SK-N-SH treated with all-trans-retinoic acid at 6 μM for 48 hours (cell line): ENCODE measurements at regions not wholly inside any gene's neighbourhood (a gene's known extent, or its start where the extent isn't known, plus 50 kb on each side); places are given as distances from the start of the nearest gene placed in this dataset.
A peak's percentile ranks its signal among the peaks of the same experiment; 100 is the strongest.

Experiments
- ATAC-seq: fragments of 200-7000 bp; cut with Tn5 transposase; 3 replicates; pipeline ENCODE4 v1.9.1; 2020; ENCODE audit warnings: mild to moderate bottlenecking, moderate library complexity
- ARNTL ChIP-seq: fragments of 450-650 bp; formaldehyde crosslinking; IDR thresholded peaks from 2 replicates; pipeline ENCODE4 v1.5.0; 2020; ENCODE audit warnings: low read depth, mild to moderate bottlenecking, moderate library complexity, borderline replicate concordance
- BACH2 ChIP-seq: fragments of 250-450 bp; sonication (Bioruptor Pico); IDR thresholded peaks from 2 replicates; pipeline ENCODE4 v1.9.0; 2021; ENCODE audit warnings: mild to moderate bottlenecking, borderline replicate concordance
- ESRRG ChIP-seq: fragments of 250-450 bp; sonication (Bioruptor Pico); IDR thresholded peaks from 2 replicates; pipeline ENCODE4 v1.6.1; 2021; ENCODE audit warnings: mild to moderate bottlenecking
- GLIS3 ChIP-seq: fragments of 250-450 bp; sonication (Bioruptor Pico); IDR thresholded peaks from 2 replicates; pipeline ENCODE4 v1.5.0; 2020; ENCODE audit warnings: mild to moderate bottlenecking, moderate library complexity
- ISL1 ChIP-seq: fragments of 250-450 bp; sonication (Bioruptor Pico); IDR thresholded peaks from 2 replicates; pipeline ENCODE4 v2.1.2; 2022; ENCODE audit warnings: mild to moderate bottlenecking, moderate library complexity
- PPARA ChIP-seq: fragments of 250-450 bp; sonication (Bioruptor Pico); IDR thresholded peaks from 2 replicates; pipeline ENCODE4 v1.5.0; 2020; ENCODE audit warnings: mild to moderate bottlenecking, borderline replicate concordance
- RARB ChIP-seq: fragments of 250-450 bp; sonication (Bioruptor Pico); IDR thresholded peaks from 2 replicates; pipeline ENCODE4 v1.8.0; 2021; ENCODE audit warnings: mild to moderate bottlenecking, moderate library complexity
- SNAI2 ChIP-seq: fragments of 250-450 bp; sonication (Bioruptor Pico); IDR thresholded peaks from 2 replicates; pipeline ENCODE4 v1.5.0; 2020; ENCODE audit warnings: mild to moderate bottlenecking, moderate library complexity
- TCF4 ChIP-seq: fragments of 250-450 bp; sonication (Bioruptor Pico); IDR thresholded peaks from 2 replicates; pipeline ENCODE4 v1.8.0; 2021; ENCODE audit warnings: mild to moderate bottlenecking, moderate library complexity, borderline replicate concordance
- ZC3H10 ChIP-seq: fragments of 250-450 bp; sonication (Bioruptor Pico); IDR thresholded peaks from 2 replicates; pipeline ENCODE4 v1.5.1; 2021; ENCODE audit warnings: mild to moderate bottlenecking, moderate library complexity
- ZFP3 ChIP-seq: fragments of 250-450 bp; sonication (Bioruptor Pico); IDR thresholded peaks from 2 replicates; pipeline ENCODE4 v1.5.0; 2020; ENCODE audit warnings: mild to moderate bottlenecking, moderate library complexity
- ZFP30 ChIP-seq: fragments of 450-650 bp; formaldehyde crosslinking; IDR thresholded peaks from 2 replicates; pipeline ENCODE4 v1.5.0; 2022; ENCODE audit warnings: mild to moderate bottlenecking, moderate library complexity
- ZNF565 ChIP-seq: fragments of 450-650 bp; formaldehyde crosslinking; conservative IDR thresholded peaks from 2 replicates; pipeline ENCODE4 v1.5.0; 2020; ENCODE audit warnings: low read depth, mild to moderate bottlenecking, moderate library complexity
- ZNF8 ChIP-seq: fragments of 450-650 bp; formaldehyde crosslinking; IDR thresholded peaks from 2 replicates; pipeline ENCODE4 v1.5.0; 2020; ENCODE audit warnings: mild to moderate bottlenecking, moderate library complexity
- TF ChIP-seq, protein P1 (sequence below): fragments of 250-450 bp; sonication (Bioruptor Pico); IDR thresholded peaks from 2 replicates; pipeline ENCODE4 v1.8.0; 2020; ENCODE audit warnings: mild to moderate bottlenecking, moderate library complexity, borderline replicate concordance
- TF ChIP-seq, protein P2 (sequence below): fragments of 250-450 bp; sonication (Bioruptor Pico); IDR thresholded peaks from 2 replicates; pipeline ENCODE4 v1.5.1; 2021; ENCODE audit warnings: mild to moderate bottlenecking, moderate library complexity
- TF ChIP-seq, protein P3 (sequence below): fragments of 250-450 bp; sonication (Bioruptor Pico); IDR thresholded peaks from 2 replicates; pipeline ENCODE4 v1.5.0; 2020; ENCODE audit warnings: mild to moderate bottlenecking, moderate library complexity
- TF ChIP-seq, protein P4 (sequence below): fragments of 250-450 bp; sonication (Bioruptor Pico); IDR thresholded peaks from 2 replicates; pipeline ENCODE4 v1.5.1; 2020; ENCODE audit warnings: low read depth, mild to moderate bottlenecking, moderate library complexity
- TF ChIP-seq, protein P5 (sequence below): fragments of 250-450 bp; sonication (Bioruptor Pico); IDR thresholded peaks from 2 replicates; pipeline ENCODE4 v1.8.0; 2021; ENCODE audit warnings: low read depth, mild to moderate bottlenecking, moderate library complexity, borderline replicate concordance

DNA sequence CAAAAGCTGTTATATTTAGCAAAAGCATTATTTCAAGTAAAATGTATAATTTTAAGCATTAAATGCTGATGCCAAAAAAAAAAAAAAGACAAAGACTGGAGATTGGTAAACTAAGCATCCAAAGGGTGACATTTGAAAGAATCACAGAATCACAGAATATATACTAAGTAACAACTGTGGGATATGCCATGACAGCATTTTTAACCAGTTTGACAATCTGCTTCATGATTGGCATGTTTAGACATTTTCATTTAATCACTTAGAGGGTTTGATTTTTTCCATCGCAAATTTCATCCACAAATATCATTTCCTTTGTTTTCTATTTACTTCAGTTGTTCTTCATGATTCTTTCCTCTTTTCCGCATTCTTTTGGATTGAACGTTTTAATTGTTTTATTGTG lies 66.9 kb upstream of the TMEM18 start:
- ATAC-seq: no peak
- TF ChIP-seq ZC3H10 (CRISPR knock-in tag) (no peak), TCF4 (CRISPR knock-in tag) (no peak), ARNTL (CRISPR knock-in tag) (no peak), ESRRG (no peak), RARB (CRISPR knock-in tag) (no peak), GLIS3 (CRISPR knock-in tag) (no peak), PPARA (no peak), ZFP30 (CRISPR knock-in tag) (no peak), BACH2 (CRISPR knock-in tag) (no peak), ZNF565 (CRISPR knock-in tag) (no peak), ZNF8 (CRISPR knock-in tag) (no peak), ZFP3 (CRISPR knock-in tag) (no peak)
- TF ChIP-seq, protein P1, sequence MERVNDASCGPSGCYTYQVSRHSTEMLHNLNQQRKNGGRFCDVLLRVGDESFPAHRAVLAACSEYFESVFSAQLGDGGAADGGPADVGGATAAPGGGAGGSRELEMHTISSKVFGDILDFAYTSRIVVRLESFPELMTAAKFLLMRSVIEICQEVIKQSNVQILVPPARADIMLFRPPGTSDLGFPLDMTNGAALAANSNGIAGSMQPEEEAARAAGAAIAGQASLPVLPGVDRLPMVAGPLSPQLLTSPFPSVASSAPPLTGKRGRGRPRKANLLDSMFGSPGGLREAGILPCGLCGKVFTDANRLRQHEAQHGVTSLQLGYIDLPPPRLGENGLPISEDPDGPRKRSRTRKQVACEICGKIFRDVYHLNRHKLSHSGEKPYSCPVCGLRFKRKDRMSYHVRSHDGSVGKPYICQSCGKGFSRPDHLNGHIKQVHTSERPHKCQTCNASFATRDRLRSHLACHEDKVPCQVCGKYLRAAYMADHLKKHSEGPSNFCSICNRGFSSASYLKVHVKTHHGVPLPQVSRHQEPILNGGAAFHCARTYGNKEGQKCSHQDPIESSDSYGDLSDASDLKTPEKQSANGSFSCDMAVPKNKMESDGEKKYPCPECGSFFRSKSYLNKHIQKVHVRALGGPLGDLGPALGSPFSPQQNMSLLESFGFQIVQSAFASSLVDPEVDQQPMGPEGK (CRISPR knock-in tag): no peak
- TF ChIP-seq, protein P2, sequence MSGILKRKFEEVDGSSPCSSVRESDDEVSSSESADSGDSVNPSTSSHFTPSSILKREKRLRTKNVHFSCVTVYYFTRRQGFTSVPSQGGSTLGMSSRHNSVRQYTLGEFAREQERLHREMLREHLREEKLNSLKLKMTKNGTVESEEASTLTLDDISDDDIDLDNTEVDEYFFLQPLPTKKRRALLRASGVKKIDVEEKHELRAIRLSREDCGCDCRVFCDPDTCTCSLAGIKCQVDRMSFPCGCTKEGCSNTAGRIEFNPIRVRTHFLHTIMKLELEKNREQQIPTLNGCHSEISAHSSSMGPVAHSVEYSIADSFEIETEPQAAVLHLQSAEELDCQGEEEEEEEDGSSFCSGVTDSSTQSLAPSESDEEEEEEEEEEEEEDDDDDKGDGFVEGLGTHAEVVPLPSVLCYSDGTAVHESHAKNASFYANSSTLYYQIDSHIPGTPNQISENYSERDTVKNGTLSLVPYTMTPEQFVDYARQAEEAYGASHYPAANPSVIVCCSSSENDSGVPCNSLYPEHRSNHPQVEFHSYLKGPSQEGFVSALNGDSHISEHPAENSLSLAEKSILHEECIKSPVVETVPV (CRISPR knock-in tag): no peak
- TF ChIP-seq, protein P3, sequence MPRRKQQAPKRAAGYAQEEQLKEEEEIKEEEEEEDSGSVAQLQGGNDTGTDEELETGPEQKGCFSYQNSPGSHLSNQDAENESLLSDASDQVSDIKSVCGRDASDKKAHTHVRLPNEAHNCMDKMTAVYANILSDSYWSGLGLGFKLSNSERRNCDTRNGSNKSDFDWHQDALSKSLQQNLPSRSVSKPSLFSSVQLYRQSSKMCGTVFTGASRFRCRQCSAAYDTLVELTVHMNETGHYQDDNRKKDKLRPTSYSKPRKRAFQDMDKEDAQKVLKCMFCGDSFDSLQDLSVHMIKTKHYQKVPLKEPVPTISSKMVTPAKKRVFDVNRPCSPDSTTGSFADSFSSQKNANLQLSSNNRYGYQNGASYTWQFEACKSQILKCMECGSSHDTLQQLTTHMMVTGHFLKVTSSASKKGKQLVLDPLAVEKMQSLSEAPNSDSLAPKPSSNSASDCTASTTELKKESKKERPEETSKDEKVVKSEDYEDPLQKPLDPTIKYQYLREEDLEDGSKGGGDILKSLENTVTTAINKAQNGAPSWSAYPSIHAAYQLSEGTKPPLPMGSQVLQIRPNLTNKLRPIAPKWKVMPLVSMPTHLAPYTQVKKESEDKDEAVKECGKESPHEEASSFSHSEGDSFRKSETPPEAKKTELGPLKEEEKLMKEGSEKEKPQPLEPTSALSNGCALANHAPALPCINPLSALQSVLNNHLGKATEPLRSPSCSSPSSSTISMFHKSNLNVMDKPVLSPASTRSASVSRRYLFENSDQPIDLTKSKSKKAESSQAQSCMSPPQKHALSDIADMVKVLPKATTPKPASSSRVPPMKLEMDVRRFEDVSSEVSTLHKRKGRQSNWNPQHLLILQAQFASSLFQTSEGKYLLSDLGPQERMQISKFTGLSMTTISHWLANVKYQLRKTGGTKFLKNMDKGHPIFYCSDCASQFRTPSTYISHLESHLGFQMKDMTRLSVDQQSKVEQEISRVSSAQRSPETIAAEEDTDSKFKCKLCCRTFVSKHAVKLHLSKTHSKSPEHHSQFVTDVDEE (CRISPR knock-in tag): no peak
- TF ChIP-seq, protein P4, sequence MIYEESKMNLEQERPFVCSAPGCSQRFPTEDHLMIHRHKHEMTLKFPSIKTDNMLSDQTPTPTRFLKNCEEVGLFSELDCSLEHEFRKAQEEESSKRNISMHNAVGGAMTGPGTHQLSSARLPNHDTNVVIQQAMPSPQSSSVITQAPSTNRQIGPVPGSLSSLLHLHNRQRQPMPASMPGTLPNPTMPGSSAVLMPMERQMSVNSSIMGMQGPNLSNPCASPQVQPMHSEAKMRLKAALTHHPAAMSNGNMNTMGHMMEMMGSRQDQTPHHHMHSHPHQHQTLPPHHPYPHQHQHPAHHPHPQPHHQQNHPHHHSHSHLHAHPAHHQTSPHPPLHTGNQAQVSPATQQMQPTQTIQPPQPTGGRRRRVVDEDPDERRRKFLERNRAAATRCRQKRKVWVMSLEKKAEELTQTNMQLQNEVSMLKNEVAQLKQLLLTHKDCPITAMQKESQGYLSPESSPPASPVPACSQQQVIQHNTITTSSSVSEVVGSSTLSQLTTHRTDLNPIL (CRISPR knock-in tag): no peak
- TF ChIP-seq, protein P5, sequence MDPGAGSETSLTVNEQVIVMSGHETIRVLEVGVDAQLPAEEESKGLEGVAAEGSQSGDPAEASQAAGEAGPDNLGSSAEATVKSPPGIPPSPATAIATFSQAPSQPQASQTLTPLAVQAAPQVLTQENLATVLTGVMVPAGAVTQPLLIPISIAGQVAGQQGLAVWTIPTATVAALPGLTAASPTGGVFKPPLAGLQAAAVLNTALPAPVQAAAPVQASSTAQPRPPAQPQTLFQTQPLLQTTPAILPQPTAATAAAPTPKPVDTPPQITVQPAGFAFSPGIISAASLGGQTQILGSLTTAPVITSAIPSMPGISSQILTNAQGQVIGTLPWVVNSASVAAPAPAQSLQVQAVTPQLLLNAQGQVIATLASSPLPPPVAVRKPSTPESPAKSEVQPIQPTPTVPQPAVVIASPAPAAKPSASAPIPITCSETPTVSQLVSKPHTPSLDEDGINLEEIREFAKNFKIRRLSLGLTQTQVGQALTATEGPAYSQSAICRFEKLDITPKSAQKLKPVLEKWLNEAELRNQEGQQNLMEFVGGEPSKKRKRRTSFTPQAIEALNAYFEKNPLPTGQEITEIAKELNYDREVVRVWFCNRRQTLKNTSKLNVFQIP (CRISPR knock-in tag): no peak

DNA sequence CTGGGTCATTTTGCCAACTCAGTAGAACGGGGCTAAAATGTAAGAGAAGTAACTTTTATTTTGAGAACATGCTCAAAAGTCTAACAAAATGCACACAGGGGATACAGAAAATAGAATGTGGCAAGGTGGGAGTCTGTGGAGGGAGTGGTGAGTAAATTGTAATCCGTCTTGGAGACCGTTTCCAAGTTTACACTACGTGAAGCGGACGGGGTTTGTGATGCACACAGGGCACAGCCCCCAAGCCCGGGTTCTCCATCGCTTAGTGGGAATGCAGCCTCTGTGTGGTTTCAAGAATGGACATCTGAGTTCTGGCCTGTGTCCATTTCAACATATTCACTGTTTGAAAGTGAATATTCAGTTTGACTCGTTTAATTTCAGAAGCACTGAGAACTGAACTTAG lies 65.0 kb upstream of the TMEM18 start:
- no peak for ATAC-seq

DNA sequence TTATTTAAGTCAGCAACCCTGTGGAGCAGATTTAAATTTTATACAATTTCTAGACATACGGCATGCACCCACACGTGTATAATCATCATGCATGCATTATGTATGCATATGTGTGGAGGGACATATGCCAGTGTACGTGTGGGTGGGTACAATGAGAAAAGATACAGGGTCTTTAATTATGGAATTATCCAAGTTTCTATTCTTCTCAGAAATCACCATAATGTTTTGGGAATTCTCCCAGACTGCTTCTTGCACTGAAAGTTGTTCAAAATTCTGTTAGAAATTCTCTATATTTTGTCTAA lies 63.9 kb upstream of the TMEM18 start:
- TF ChIP-seq, protein P3 (CRISPR knock-in tag): no peak
- TF ChIP-seq RARB (CRISPR knock-in tag) (no peak), ARNTL (CRISPR knock-in tag) (no peak), BACH2 (CRISPR knock-in tag) (no peak), PPARA (no peak), ISL1 (CRISPR knock-in tag) (no peak), SNAI2 (CRISPR knock-in tag) (no peak)
- TF ChIP-seq, protein P4 (CRISPR knock-in tag): no peak
- TF ChIP-seq, all 23 proteins: peak for 0

More for the DNA sequence above, 65.0 kb upstream of the TMEM18 start:
- TF ChIP-seq ZC3H10 (CRISPR knock-in tag) (no peak), ISL1 (CRISPR knock-in tag) (no peak)

DNA sequence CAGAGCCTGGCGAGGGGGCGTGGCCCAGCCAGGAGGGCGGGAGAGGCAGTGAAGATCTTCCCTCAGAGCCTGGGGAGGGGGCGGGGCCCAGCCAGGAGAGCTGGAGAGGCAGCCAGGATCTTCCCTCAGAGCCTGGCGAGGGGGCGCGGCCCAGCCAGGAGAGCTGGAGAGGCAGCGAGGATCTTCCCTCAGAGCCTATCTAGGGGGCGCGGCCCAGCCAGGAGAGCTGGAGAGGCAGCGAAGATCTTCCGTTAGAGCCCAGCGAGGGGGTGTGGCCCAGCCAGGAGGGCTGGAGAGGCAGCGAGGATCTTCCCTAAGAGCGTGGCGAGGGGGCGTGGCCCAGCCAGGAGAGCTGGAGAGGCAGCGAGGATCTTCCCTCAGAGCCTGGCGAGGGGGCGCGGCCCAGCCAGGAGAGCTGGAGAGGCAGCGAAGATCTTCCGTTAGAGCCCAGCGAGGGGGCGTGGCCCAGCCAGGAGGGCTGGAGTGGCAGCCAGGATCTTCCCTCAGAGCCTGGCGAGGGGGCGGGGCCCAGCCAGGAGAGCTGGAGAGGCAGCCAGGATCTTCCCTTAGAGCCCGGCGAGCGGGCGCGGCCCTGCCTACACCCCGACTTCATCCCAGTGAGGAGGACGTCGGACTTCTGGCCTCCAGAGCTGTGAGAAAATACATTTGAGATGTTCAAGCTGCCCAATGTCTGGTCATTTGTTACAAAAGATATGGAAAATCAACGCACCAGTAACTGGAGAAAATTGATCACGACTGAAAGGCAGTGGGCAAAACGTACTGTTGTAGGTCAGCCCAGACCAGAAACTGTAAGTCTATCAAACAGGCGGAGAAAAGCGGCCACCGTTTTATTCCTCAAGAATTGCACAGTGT lies 63.4 kb upstream of the TMEM18 start:
- peak; percentile 88 for ATAC-seq

More for the DNA sequence above, 63.9 kb upstream of the TMEM18 start:
- ATAC-seq: peak; percentile 4; the same call in 2 of the 3 replicates

DNA sequence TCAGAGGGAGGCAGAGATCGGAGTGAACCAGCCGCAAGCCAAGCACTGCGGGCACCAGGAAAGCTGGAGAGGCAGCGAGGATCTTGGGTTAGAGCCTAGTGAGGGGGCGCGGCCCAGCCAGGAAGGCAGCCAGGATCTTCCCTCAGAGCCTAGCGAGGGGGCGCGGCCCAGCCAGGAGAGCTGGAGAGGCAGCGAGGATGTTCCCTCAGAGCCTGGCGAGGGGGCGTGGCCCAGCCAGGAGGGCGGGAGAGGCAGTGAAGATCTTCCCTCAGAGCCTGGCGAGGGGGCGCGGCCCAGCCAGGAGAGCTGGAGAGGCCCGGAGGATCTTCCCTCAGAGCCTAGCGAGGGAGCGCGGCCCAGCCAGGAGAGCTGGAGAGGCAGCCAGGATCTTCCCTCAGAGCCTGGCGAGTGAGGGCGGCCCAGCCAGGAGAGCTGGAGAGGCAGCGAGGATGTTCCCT lies 62.7 kb upstream of the TMEM18 start:
- peak; percentile 80 for ATAC-seq
